ENCODE measurements at regions not wholly inside any gene's neighbourhood (a gene's known extent, or its start where the extent isn't known, plus 50 kb on each side); places are given as distances from the start of the nearest gene placed in this dataset.

- DNase-seq (ENCODE audit: low read depth in 2 of 2), result no peak
Measured at GRCh38 chr17:77664097-77664729, 294.3 kb upstream of the TNRC6C start.

- no peak for DNase-seq (ENCODE audit: low read depth in 2 of 2)
Measured at GRCh38 chr17:77665833-77666232, 292.7 kb upstream of the TNRC6C start.

DNA sequence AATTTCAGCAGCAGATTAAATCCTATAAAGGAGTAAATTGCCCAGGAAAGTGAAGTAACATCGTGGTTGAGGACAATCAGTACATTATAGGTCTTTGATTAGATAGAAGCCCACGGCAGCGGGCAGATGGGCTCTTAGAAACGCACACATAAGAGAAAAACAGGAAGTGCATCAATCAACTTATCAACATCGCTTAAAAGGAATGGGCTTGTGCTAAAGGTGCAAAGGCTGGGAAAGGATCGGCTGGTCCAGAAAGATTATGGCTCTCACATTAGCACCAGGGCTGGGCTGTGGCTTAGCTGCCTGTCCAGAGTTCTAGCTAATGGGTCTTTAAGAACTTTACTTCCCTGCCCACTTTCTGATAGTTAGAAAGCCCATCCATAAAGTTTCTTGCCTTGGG is 292.0 kb upstream of the TNRC6C start:
- no peak for DNase-seq (ENCODE audit: low read depth in 2 of 2)

- DNase-seq (ENCODE audit: low read depth in 2 of 2), result no peak
Measured at GRCh38 chr17:77666881-77667395, 291.6 kb upstream of the TNRC6C start.

- no peak for DNase-seq (ENCODE audit: low read depth in 2 of 2)
Measured at GRCh38 chr17:77667478-77667877, 291.0 kb upstream of the TNRC6C start.

GRCh38 chr17:77668518-77668917 is 290.0 kb upstream of the TNRC6C start:
- DNase-seq (ENCODE audit: low read depth in 2 of 2), result no peak

GRCh38 chr17:77670173-77670572 is 288.3 kb upstream of the TNRC6C start:
- DNase-seq (ENCODE audit: low read depth in 2 of 2), result no peak

GRCh38 chr17:77674358-77674757 is 284.1 kb upstream of the TNRC6C start:
- DNase-seq (ENCODE audit: low read depth in 2 of 2), result no peak

DNA sequence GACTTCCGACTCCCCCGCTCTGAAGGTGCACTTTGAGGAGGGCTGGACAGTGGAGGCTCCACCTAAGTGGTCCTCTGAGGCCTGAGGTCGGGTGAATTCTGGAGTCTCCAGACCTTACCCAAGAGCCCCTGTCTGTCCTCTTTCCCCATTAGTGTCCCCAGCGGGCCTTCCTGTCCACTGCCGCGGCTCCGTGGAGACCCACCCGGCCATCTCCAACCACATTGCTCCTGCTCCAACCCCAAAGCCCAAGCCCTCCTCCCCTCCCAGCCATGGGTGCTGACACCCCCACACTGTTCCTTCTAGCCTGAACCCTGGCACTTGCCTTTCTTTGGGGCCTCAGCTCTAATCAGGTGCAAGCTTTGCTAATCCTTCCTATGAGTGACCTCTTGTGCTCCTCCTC is 283.1 kb upstream of the TNRC6C start:
- DNase-seq (ENCODE audit: low read depth in 2 of 2), result no peak

DNA sequence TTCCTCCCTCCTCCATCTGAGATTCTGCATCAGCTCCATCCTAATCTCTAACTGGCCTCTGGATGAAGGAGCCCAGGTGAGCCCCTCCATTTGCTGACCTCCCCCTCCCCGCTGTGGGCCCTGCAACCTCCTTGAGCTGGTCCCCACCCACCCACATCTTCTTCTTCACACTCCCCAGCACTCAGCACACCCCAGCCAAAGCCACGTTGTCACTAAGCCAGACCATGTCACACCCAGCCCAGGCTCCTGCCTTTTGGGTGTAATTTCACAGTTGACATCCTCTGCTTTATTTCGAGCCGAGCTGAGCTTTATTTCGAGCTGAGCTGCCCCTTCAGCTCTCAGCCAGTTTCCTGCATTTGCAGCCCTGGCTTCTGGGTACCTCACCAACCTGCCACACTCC is 282.7 kb upstream of the TNRC6C start:
- DNase-seq (ENCODE audit: low read depth in 2 of 2), result no peak

DNA sequence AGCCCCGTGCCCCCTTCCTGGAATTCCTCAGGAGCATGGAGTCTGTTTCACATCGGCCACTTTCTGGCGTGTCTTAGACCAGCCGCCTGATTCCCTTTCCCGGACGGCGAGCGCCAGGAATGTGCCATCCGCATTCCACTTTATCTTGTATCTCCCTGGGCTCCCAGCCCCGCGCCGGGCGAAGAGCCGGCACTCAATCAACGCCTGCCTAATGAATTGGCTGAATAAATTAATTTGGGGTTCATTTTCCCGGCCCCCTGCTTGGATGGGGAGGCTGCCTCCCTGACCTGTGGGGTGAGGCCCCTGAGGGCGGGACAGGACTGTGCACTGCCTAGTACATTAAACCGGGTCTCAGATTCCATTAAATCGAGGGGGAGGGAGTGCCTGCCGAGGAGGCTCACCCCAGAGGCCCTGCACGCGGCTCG is 282.3 kb upstream of the TNRC6C start:
- no peak for DNase-seq (ENCODE audit: low read depth in 2 of 2)

- DNase-seq (ENCODE audit: low read depth in 2 of 2), result no peak
Measured at GRCh38 chr17:77677211-77677610, 281.3 kb upstream of the TNRC6C start.

DNA sequence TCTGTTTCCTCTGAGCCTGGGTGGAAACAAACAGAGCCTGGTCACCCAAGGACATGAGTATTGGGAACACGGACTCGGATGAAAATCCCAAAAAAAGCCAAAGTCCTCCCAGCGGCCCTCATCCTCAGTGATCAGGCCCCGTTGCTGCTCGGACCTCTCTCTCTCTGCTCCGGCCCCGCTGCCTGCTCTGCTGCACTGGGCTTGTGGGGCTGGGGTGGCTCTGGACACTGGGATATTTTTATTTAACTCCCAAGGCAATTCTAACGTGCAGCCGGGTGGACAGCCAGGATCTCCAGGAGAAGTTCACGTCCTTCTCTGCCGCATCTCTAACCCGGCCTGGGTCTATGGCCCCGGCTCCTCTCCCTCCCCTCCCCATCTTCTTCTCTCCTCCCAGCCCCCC is 280.9 kb upstream of the TNRC6C start:
- DNase-seq (ENCODE audit: low read depth in 2 of 2), result no peak

- no peak for DNase-seq (ENCODE audit: low read depth in 2 of 2)
Measured at GRCh38 chr17:77679589-77679988, 278.9 kb upstream of the TNRC6C start.

GRCh38 chr17:77681861-77682260 is 276.6 kb upstream of the TNRC6C start:
- no peak for DNase-seq (ENCODE audit: low read depth in 2 of 2)

DNA sequence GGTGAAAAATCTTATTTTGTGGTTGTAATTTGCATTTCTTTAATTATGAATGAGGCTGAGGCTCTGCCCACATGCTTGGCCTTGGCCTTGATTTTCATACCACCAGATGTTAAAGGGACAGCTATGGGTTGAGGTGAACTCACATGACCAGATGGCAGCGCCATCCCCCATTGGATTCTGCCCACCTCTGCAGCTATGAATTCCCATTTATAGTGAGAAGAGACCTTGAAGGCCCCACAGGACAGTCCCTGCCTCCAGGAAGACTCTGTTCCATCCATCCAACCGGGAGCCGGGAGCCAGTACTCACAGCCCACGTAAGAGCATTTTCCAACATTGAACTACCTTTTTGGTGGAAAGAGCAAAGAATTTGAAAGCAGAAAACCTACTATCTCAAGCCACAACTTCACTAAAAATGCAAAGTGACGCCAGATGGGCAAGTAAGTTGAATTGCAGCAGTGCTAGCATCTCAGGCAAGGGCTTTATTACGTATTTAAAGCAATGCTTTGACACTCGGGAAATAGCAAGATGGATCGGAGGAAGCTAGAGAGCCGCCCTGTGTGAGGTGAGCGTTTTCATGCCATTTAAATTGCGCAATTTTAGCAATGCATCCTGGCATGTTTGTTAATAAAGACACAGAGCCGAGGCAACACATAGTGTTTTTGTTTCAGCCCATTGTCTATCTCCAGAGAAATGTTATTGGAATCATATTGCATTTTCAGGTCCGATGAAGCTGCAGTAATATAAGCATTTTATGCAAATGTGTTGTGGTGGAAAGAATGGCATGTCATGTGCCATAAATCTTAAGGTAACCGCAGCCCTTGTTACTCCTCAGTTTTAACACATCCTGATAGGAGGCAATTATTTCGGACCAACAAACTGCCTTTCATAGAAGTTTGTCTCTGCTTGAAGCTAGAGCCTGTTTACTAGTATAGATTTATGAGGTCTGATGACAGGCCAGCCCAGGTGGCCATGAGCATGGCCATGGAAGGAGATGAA is 273.4 kb upstream of the TNRC6C start:
- DNase-seq (ENCODE audit: low read depth in 2 of 2), result no peak

- no peak for DNase-seq (ENCODE audit: low read depth in 2 of 2)
Measured at GRCh38 chr17:77685881-77686486, 272.5 kb upstream of the TNRC6C start.

DNA sequence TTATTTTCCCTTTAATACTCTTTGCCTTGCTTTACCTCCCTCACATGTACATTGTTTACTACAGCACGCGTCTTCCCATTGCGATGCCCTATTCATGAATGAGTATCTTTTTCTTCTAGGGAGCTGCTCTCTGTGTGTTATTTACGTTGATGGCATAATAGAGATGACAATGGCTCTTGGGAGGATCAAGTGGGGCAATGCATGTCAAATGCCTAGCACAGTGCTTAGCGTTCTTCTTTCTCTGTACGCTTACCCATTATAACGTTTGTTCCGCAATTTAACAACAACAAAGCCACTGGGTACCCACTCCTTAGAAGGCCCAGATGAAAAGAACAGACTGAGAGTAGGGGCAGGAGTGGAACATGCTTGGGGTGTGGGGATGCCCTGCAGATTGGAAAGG is 271.6 kb upstream of the TNRC6C start:
- DNase-seq (ENCODE audit: low read depth in 2 of 2), result no peak

DNA sequence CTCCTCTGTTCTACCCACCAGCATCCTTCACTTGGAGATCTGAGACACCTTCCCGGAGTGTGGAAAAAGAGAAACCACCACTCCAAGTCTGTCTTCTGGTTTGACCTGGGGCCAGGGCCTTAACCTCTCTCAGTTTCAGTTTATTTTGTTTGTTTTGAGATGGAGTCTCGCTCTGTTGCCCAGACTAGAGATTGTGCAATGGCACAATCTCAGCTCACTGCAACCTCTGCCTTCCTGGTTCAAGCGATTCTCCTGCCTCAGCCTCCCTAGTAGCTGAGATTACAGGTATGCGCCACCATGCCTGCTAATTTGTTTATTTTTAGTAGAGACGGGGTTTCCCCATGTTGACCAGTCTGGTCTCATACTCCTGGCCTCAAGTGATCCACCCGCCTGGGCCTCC is 271.1 kb upstream of the TNRC6C start:
- no peak for DNase-seq (ENCODE audit: low read depth in 2 of 2)

- DNase-seq (ENCODE audit: low read depth in 2 of 2), result no peak
Measured at GRCh38 chr17:77687921-77688320, 270.6 kb upstream of the TNRC6C start.

- no peak for DNase-seq (ENCODE audit: low read depth in 2 of 2)
Measured at GRCh38 chr17:77688369-77688768, 270.1 kb upstream of the TNRC6C start.
